Loucy (cell line): ENCODE measurements at regions not wholly inside any gene's neighbourhood (a gene's known extent, or its start where the extent isn't known, plus 50 kb on each side); places are given as distances from the start of the nearest gene placed in this dataset.

Experiments used
- H2AFZ ChIP-seq: fragments of 200-600 bp; sonication (generic); 2 replicates; pipeline ENCODE4 v1.6.0; 2016; ENCODE audit warnings: antibody characterized with exemption, mild to moderate bottlenecking, low read length, moderate library complexity
- H3F3A ChIP-seq: fragments of 200-600 bp; 2 replicates; pipeline ENCODE4 v1.6.0; 2016; ENCODE audit warnings: antibody characterized with exemption, low read depth, mild to moderate bottlenecking
- H3K27me3 ChIP-seq: fragments of 200-600 bp; sonication (generic); 2 replicates; pipeline ENCODE4 v1.6.1; 2014; ENCODE audit warnings: low read length, mild to moderate bottlenecking; ENCODE audit not compliant: insufficient read depth, poor library complexity, severe bottlenecking
- H3K36me3 ChIP-seq: fragments of 200-600 bp; sonication (generic); 2 replicates; pipeline ENCODE4 v1.6.1; 2016; ENCODE audit warnings: low read length; ENCODE audit not compliant: insufficient read depth
- H3K4me1 ChIP-seq: fragments of 200-600 bp; sonication (generic); 2 replicates; pipeline ENCODE4 v1.5.1; 2014; ENCODE audit warnings: low read length, mild to moderate bottlenecking; ENCODE audit not compliant: insufficient read depth, poor library complexity, severe bottlenecking
- H3K4me2 ChIP-seq: fragments of 200-600 bp; sonication (generic); 2 replicates; pipeline ENCODE4 v1.6.0; 2014; ENCODE audit warnings: antibody characterized with exemption, low read length, low read depth, mild to moderate bottlenecking; ENCODE audit not compliant: poor library complexity, severe bottlenecking
- H3K4me3 ChIP-seq: fragments of 200-600 bp; sonication (generic); 2 replicates; pipeline ENCODE4 v1.5.1; 2014; ENCODE audit warnings: low read length, mild to moderate bottlenecking, mixed read lengths; ENCODE audit not compliant: poor library complexity, severe bottlenecking
- H3K79me2 ChIP-seq: fragments of 200-600 bp; sonication (generic); 2 replicates; pipeline ENCODE4 v1.6.1; 2014; ENCODE audit warnings: low read length; ENCODE audit not compliant: insufficient read depth
- H3K9ac ChIP-seq: fragments of 200-600 bp; sonication (generic); 2 replicates; pipeline ENCODE4 v1.6.0; 2014; ENCODE audit warnings: mild to moderate bottlenecking, low read depth, low read length, moderate library complexity; ENCODE audit not compliant: poor library complexity, severe bottlenecking
- H3K9me2 ChIP-seq: fragments of 200-600 bp; sonication (generic); replicated peaks from 2 replicates; pipeline ENCODE4 v1.6.1; 2016; ENCODE audit warnings: low read depth, low read length, mixed read lengths
- H3K9me3 ChIP-seq: fragments of 200-600 bp; sonication (generic); 2 replicates; pipeline ENCODE4 v1.6.1; 2014; ENCODE audit warnings: mild to moderate bottlenecking, antibody characterized with exemption, low read length, low read depth; ENCODE audit not compliant: insufficient read depth
- H4K20me1 ChIP-seq: fragments of 200-600 bp; sonication (generic); 2 replicates; pipeline ENCODE4 v1.6.0; 2014; ENCODE audit warnings: antibody characterized with exemption, low read length, mild to moderate bottlenecking; ENCODE audit not compliant: insufficient read depth, poor library complexity, severe bottlenecking
- EZH2phosphoT487 ChIP-seq: fragments of 200-600 bp; IDR thresholded peaks from 2 replicates; pipeline ENCODE4 v1.6.1; 2018; ENCODE audit warnings: antibody characterized with exemption, mild to moderate bottlenecking, moderate library complexity, borderline replicate concordance
- TF ChIP-seq, protein P1 (sequence below): fragments of 200-600 bp; sonication (generic); conservative IDR thresholded peaks from 2 replicates; pipeline ENCODE4 v1.5.1; 2014; ENCODE audit warnings: mild to moderate bottlenecking, antibody characterized with exemption, low read length

DNA sequence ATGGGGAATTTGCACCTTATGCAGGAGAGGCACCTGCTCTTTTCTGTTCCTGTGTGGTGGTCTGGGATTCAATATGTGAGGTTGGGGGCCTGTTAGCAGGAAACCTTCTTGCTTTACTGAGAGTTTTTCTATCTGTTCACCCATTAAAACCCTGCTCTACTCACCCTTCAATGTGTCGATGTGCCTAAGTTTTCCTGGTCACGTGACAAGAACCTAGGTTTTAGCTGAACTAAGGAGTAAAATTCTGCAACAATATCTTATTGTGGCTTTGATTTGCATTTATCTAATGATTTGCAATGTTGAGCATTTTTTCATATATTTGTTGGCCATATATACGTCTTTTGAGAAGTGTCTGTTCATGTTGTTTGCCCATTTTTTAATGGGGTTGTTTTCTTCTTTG, 979.9 kb downstream of the HACE1 start:
- Histone ChIP-seq H4K20me1 (no peaks in the 10 kb centered on the region), H3K9me3 (no peaks in the 10 kb centered on the region), H3K9ac (no peak overlapping the region), H3K4me2 (no peak overlapping the region), H3K9me2 (no peaks in the 10 kb centered on the region), H3K4me1 (no peaks in the 10 kb centered on the region), H3F3A (no peaks in the 10 kb centered on the region), H3K27me3 (no peaks in the 10 kb centered on the region), H3K4me3 (no peak overlapping the region), H2AFZ (no peak overlapping the region), H3K36me3 (no peaks in the 10 kb centered on the region), H3K79me2 (no peaks in the 10 kb centered on the region)
- TF ChIP-seq, protein P1, sequence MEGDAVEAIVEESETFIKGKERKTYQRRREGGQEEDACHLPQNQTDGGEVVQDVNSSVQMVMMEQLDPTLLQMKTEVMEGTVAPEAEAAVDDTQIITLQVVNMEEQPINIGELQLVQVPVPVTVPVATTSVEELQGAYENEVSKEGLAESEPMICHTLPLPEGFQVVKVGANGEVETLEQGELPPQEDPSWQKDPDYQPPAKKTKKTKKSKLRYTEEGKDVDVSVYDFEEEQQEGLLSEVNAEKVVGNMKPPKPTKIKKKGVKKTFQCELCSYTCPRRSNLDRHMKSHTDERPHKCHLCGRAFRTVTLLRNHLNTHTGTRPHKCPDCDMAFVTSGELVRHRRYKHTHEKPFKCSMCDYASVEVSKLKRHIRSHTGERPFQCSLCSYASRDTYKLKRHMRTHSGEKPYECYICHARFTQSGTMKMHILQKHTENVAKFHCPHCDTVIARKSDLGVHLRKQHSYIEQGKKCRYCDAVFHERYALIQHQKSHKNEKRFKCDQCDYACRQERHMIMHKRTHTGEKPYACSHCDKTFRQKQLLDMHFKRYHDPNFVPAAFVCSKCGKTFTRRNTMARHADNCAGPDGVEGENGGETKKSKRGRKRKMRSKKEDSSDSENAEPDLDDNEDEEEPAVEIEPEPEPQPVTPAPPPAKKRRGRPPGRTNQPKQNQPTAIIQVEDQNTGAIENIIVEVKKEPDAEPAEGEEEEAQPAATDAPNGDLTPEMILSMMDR: no peak
- no peak for TF ChIP-seq EZH2phosphoT487

DNA sequence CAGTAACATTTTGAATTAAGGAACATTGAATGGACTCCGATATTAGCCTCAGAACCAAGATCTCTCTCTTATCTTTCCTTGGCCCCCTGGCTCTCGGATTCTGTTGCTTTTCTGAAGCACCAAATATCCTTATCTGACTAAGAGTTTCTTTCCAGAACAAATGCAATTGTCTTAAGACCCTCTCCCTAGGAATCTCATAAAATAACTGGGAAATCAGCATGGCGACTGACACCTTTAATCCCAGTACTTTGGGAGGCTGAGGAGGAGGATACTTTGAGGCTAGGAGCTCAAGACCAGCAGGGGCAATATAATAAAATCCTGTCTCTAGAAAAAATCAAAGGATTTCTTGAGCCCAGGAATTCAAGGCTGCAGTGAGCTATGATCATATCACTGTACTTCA, 984.5 kb downstream of the HACE1 start:
- Histone ChIP-seq H3K4me2 (no peak overlapping the region), H3K4me3 (no peak overlapping the region), H3K9ac (no peak overlapping the region), H3K79me2 (no peaks in the 10 kb centered on the region), H3K27me3 (no peaks in the 10 kb centered on the region), H3K9me2 (no peaks in the 10 kb centered on the region), H3K9me3 (no peaks in the 10 kb centered on the region), H3K36me3 (no peaks in the 10 kb centered on the region), H3K4me1 (no peaks in the 10 kb centered on the region), H3F3A (no peaks in the 10 kb centered on the region), H4K20me1 (no peaks in the 10 kb centered on the region), H2AFZ (no peak overlapping the region)
- no peak for TF ChIP-seq EZH2phosphoT487
- TF ChIP-seq, protein P1: no peak

DNA sequence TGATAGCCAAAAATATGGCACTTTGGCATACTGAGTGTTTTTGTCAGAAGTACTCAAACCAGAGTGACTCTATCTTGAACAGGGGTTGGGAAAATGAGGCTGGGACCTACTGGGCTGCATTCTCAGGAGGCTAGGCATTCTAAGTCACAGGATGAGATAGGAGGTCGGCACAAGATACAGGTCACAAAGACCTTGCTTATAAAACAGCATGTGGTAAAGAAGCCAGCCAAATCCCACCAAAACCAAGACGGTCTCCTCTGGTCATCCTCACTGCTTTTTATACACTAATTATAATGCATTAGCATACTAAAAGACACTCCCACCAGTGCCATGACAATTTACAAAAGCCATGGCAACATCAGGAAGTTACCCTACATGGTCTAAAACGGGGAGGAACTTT, 985.1 kb downstream of the HACE1 start:
- no peak overlapping the region for H2AFZ ChIP-seq
- no peaks in the 10 kb centered on the region for H4K20me1 ChIP-seq
- no peak overlapping the region for H3K9ac ChIP-seq
- H3K4me2 ChIP-seq: no peak overlapping the region
- no peaks in the 10 kb centered on the region for H3K4me1 ChIP-seq
- TF ChIP-seq, protein P1: no peak
- TF ChIP-seq EZH2phosphoT487: no peak
- no peaks in the 10 kb centered on the region for H3K27me3 ChIP-seq
- no peak overlapping the region for H3K4me3 ChIP-seq
- no peaks in the 10 kb centered on the region for H3K79me2 ChIP-seq
- H3K9me3 ChIP-seq: no peaks in the 10 kb centered on the region
- no peaks in the 10 kb centered on the region for H3F3A ChIP-seq
- no peaks in the 10 kb centered on the region for H3K9me2 ChIP-seq
- H3K36me3 ChIP-seq: no peaks in the 10 kb centered on the region
